ENCODE measurements at regions not wholly inside any gene's neighbourhood (a gene's known extent, or its start where the extent isn't known, plus 50 kb on each side); places are given as distances from the start of the nearest gene placed in this dataset.

DNA sequence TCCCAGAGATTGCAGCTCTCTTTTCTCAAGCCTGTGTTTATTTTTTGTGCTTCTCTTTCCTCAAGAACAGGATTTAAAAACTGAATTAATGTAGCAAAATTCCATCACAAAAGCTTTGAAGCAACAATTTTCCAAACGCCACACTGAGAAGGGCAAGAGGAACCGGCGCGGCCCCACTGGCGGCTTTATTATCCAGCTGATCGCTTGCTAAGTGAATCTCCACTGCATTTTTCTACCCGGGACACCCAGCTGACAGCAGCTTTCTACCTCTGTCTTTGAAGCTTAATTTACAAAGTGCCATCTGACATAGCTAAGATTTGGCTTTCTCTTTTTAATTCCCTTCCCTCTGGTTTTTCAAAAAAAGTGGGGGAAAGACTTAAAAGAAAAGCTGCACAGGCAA, 369.3 kb upstream of the C1orf174 start:
- Histone ChIP-seq H3K27ac (no peak overlapping the region), H3K4me1 (no peaks in the 10 kb centered on the region), H3K27me3 (no peaks in the 10 kb centered on the region), H3K36me3 (no peaks in the 10 kb centered on the region), H3K4me3 (no peak overlapping the region), H3K9me3 (no peaks in the 10 kb centered on the region)
- WGBS, 2 donors = 61 to 74% methylated on average over 7 of the region's 7 CpGs
- no peak for DNase-seq (ENCODE audit: low spot score in 2 of 2)
- no peak for TF ChIP-seq POLR2A (IDR thresholded peaks at IDR 0.05)

GRCh38 chr1:4269952-4270570, 370.0 kb upstream of the C1orf174 start:
- H3K4me1 ChIP-seq = no peaks in the 10 kb centered on the region

GRCh38 chr1:4270651-4271337, 370.7 kb upstream of the C1orf174 start:
- no peak for DNase-seq (ENCODE audit: low spot score in 2 of 2)
- 85 to 87% methylated on average over 13 of the region's 13 CpGs for WGBS, 2 donors
- H3K27me3 ChIP-seq = no peaks in the 10 kb centered on the region

More at GRCh38 chr1:4269952-4270570, 370.0 kb upstream of the C1orf174 start:
- Histone ChIP-seq H3K9me3 (peaks cover 0 to 4% (median 0%) of the 10 kb centered on the region in 4 donors), H3K4me3 (no peak overlapping the region), H3K27me3 (no peaks in the 10 kb centered on the region), H3K36me3 (no peaks in the 10 kb centered on the region), H3K27ac (no peak overlapping the region)
- TF ChIP-seq, protein P1, sequence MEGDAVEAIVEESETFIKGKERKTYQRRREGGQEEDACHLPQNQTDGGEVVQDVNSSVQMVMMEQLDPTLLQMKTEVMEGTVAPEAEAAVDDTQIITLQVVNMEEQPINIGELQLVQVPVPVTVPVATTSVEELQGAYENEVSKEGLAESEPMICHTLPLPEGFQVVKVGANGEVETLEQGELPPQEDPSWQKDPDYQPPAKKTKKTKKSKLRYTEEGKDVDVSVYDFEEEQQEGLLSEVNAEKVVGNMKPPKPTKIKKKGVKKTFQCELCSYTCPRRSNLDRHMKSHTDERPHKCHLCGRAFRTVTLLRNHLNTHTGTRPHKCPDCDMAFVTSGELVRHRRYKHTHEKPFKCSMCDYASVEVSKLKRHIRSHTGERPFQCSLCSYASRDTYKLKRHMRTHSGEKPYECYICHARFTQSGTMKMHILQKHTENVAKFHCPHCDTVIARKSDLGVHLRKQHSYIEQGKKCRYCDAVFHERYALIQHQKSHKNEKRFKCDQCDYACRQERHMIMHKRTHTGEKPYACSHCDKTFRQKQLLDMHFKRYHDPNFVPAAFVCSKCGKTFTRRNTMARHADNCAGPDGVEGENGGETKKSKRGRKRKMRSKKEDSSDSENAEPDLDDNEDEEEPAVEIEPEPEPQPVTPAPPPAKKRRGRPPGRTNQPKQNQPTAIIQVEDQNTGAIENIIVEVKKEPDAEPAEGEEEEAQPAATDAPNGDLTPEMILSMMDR (IDR thresholded peaks at IDR 0.05) = no peak
- TF ChIP-seq POLR2A (IDR thresholded peaks at IDR 0.05) (no peak), EP300 (IDR thresholded peaks at IDR 0.05) (no peak)
- no peak for DNase-seq (ENCODE audit: low spot score in 2 of 2)
- 78 to 85% methylated on average over 10 of the region's 10 CpGs for WGBS, 2 donors

GRCh38 chr1:4271338-4271998, 371.4 kb upstream of the C1orf174 start:
- Histone ChIP-seq H3K4me1 (no peaks in the 10 kb centered on the region), H3K9me3 (peaks cover 0 to 18% (median 0%) of the 10 kb centered on the region in 4 donors), H3K27ac (no peak overlapping the region), H3K36me3 (no peaks in the 10 kb centered on the region), H3K27me3 (no peaks in the 10 kb centered on the region), H3K4me3 (no peak overlapping the region)
- WGBS, 2 donors = 75 to 80% methylated on average over 8 of the region's 8 CpGs
- TF ChIP-seq, protein P1 (IDR thresholded peaks at IDR 0.05) = no peak
- TF ChIP-seq EP300 (IDR thresholded peaks at IDR 0.05) (no peak), POLR2A (IDR thresholded peaks at IDR 0.05) (no peak)
- DNase-seq (ENCODE audit: low spot score in 2 of 2) = no peak

More at GRCh38 chr1:4270651-4271337, 370.7 kb upstream of the C1orf174 start:
- peaks cover 0 to 11% (median 0%) of the 10 kb centered on the region in 4 donors for H3K9me3 ChIP-seq
- TF ChIP-seq, protein P1 (IDR thresholded peaks at IDR 0.05) = no peak
- TF ChIP-seq POLR2A (IDR thresholded peaks at IDR 0.05) (no peak), EP300 (IDR thresholded peaks at IDR 0.05) (no peak)
- no peaks in the 10 kb centered on the region for H3K4me1 ChIP-seq
- no peak overlapping the region for H3K27ac ChIP-seq
- H3K4me3 ChIP-seq = no peak overlapping the region
- H3K36me3 ChIP-seq = no peaks in the 10 kb centered on the region

DNA sequence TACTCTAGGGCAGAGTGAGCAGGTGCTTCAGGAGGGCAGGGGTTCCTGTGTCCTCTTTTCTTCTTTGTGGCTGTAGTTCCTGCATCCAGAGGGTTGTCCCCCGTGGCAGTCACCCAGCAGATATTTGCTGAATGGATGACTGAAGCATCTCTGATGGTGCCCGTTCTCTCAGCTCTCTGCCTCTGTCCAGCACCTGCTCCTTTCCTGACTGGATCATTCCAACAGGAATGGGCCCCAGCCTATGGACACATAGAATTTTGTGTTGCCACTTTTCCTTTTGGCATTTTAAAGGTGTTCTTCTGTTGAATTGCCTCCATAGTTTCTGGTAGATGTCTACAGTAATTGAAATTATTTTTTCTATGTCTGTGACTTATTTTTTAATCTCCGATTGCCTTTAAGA, 372.5 kb upstream of the C1orf174 start:
- no peaks in the 10 kb centered on the region for H3K4me1 ChIP-seq
- no peaks in the 10 kb centered on the region for H3K27me3 ChIP-seq
- 58 to 61% methylated on average over 3 of the region's 3 CpGs for WGBS, 2 donors

More for the DNA sequence above, 372.5 kb upstream of the C1orf174 start:
- no peak for DNase-seq (ENCODE audit: low spot score in 2 of 2)
- H3K36me3 ChIP-seq = no peaks in the 10 kb centered on the region
- H3K4me3 ChIP-seq = no peak overlapping the region
- H3K9me3 ChIP-seq = peaks cover 0 to 29% (median 0%) of the 10 kb centered on the region in 4 donors
- no peak overlapping the region for H3K27ac ChIP-seq
- no peak for TF ChIP-seq EP300 (IDR thresholded peaks at IDR 0.05)
- TF ChIP-seq POLR2A (IDR thresholded peaks at IDR 0.05) = no peak
- TF ChIP-seq, protein P1 (IDR thresholded peaks at IDR 0.05) = no peak

All from tibial nerve (tissue), 4 donors.